Thoracic aorta (tissue), 2 donors: ENCODE measurements at regions not wholly inside any gene's neighbourhood (a gene's known extent, or its start where the extent isn't known, plus 50 kb on each side); places are given as distances from the start of the nearest gene placed in this dataset.

ENCODE experiments used
- ATAC-seq: fragments of 150-250 bp; one replicate; pipeline ENCODE4 v1.8.0; 2017; ENCODE audit warnings: low read depth; ENCODE audit not compliant: insufficient number of reproducible peaks, low FRiP score
- DNase-seq: peaks from one replicate; pipeline ENCODE4 v3.0.0-alpha.2; 2020; ENCODE audit warnings: low spot score
- H3K27ac ChIP-seq, 2 donors: fragments of 200-600 bp; sonication (generic); 1 replicate in 1 of 2; 2 replicates in 1 of 2; pipeline ENCODE4 v1.5.1; 2016; ENCODE audit warnings: mild to moderate bottlenecking in 2 of 2, moderate library complexity in 2 of 2
- H3K27me3 ChIP-seq: fragments of 200-600 bp; sonication (generic); replicated peaks from 2 replicates; pipeline ENCODE4 v1.6.0; 2016; ENCODE audit warnings: mild to moderate bottlenecking; ENCODE audit not compliant: insufficient read depth
- H3K36me3 ChIP-seq: fragments of 200-600 bp; sonication (generic); one replicate; pipeline ENCODE4 v1.5.1; 2016
- H3K4me1 ChIP-seq, 2 donors: fragments of 200-600 bp; sonication (generic); 1 replicate in 1 of 2; 2 replicates in 1 of 2; pipeline versions ENCODE4 v1.5.1 to v1.6.0; 2016; ENCODE audit warnings: low read depth in 2 of 2, mild to moderate bottlenecking in 1 of 2; ENCODE audit not compliant: control insufficient read depth in 1 of 2
- H3K4me3 ChIP-seq: fragments of 200-600 bp; sonication (generic); 2 replicates; pipeline ENCODE4 v1.5.1; 2016; ENCODE audit warnings: mild to moderate bottlenecking
- H3K9me3 ChIP-seq: fragments of 200-600 bp; sonication (generic); 2 replicates; pipeline ENCODE4 v1.5.1; 2016
- CTCF ChIP-seq: fragments of 200-600 bp; sonication (generic); IDR thresholded peaks from one replicate; pipeline ENCODE4 v1.5.1; 2019; ENCODE audit warnings: antibody characterized with exemption

- DNase-seq (no peak), ATAC-seq (no peak)
- Histone ChIP-seq H3K4me1 (peaks cover 10 to 13% of the 10 kb centered on the region in 2 donors), H3K36me3 (no peaks in the 10 kb centered on the region), H3K4me3 (no peak overlapping the region), H3K27ac (no peak overlapping the region), H3K27me3 (no peaks in the 10 kb centered on the region), H3K9me3 (no peaks in the 10 kb centered on the region)
- no peak for TF ChIP-seq CTCF
Observed at GRCh38 chr2:41737888-41738287, 309.9 kb upstream of the PKDCC start.

GRCh38 chr2:41741951-41742595, 305.7 kb upstream of the PKDCC start:
- H3K4me3 ChIP-seq, result no peak overlapping the region
- DNase-seq (no peak), ATAC-seq (no peak)
- no peaks in the 10 kb centered on the region for H3K4me1 ChIP-seq
- no peaks in the 10 kb centered on the region for H3K9me3 ChIP-seq
- no peak for TF ChIP-seq CTCF
- H3K27ac ChIP-seq, result no peak overlapping the region
- H3K27me3 ChIP-seq, result no peaks in the 10 kb centered on the region
- H3K36me3 ChIP-seq, result no peaks in the 10 kb centered on the region

GRCh38 chr2:41743324-41743723, 304.5 kb upstream of the PKDCC start:
- no peaks in the 10 kb centered on the region for H3K9me3 ChIP-seq
- H3K27ac ChIP-seq, result no peak overlapping the region
- H3K4me3 ChIP-seq, result no peak overlapping the region
- H3K27me3 ChIP-seq, result no peaks in the 10 kb centered on the region
- TF ChIP-seq CTCF, result no peak
- ATAC-seq (no peak), DNase-seq (no peak)
- no peaks in the 10 kb centered on the region for H3K4me1 ChIP-seq
- no peaks in the 10 kb centered on the region for H3K36me3 ChIP-seq

GRCh38 chr2:41750829-41751228, 297.0 kb upstream of the PKDCC start:
- H3K36me3 ChIP-seq, result no peaks in the 10 kb centered on the region
- no peak for ATAC-seq
- DNase-seq, result no peak
- no peak for TF ChIP-seq CTCF
- no peak overlapping the region for H3K27ac ChIP-seq
- H3K4me1 ChIP-seq, result no peaks in the 10 kb centered on the region
- no peaks in the 10 kb centered on the region for H3K27me3 ChIP-seq
- H3K4me3 ChIP-seq, result no peak overlapping the region
- no peaks in the 10 kb centered on the region for H3K9me3 ChIP-seq

- Histone ChIP-seq H3K4me1 (no peaks in the 10 kb centered on the region), H3K27ac (no peak overlapping the region), H3K27me3 (no peaks in the 10 kb centered on the region), H3K9me3 (no peaks in the 10 kb centered on the region), H3K4me3 (no peak overlapping the region), H3K36me3 (no peaks in the 10 kb centered on the region)
- TF ChIP-seq CTCF, result no peak
- DNase-seq (no peak), ATAC-seq (no peak)
Observed at GRCh38 chr2:41759880-41760279, 287.9 kb upstream of the PKDCC start.
